ENCODE measurements at regions not wholly inside any gene's neighbourhood (a gene's known extent, or its start where the extent isn't known, plus 50 kb on each side); places are given as distances from the start of the nearest gene placed in this dataset.

GRCh38 chr9:124179196-124180071, 78.3 kb upstream of the NEK6 start:
- DNase-seq (ENCODE audit: low read depth, low spot score) (no peak), FAIRE-seq (no peak)
- Histone ChIP-seq H3K4me1 (ENCODE audit: control insufficient read depth, extremely low read depth, insufficient read depth, low read length) (no peaks in the 10 kb centered on the region), H3K9me1 (replicated peaks; ENCODE audit: control insufficient read depth, extremely low read depth, insufficient read depth, low read length) (no peaks in the 10 kb centered on the region), H3K27ac (ENCODE audit: insufficient read depth, low read depth, low read length) (no peak overlapping the region), H3K9ac (replicated peaks; ENCODE audit: extremely low read depth, insufficient read depth, low read length) (no peak overlapping the region), H3K27me3 (ENCODE audit: control insufficient read depth in 2 of 2, insufficient read depth in 2 of 2, low read length in 2 of 2) (peaks cover 10 to 18% of the 10 kb centered on the region in 2 experiments), H3K79me2 (ENCODE audit: control insufficient read depth, insufficient read depth, low read length) (no peaks in the 10 kb centered on the region), H3K4me3 (replicated peaks in 1 of 3; ENCODE audit: insufficient read depth in 1 of 3, low read depth in 1 of 3, low read length in 3 of 3) (no peak overlapping the region), H3K9me3 (replicated peaks; ENCODE audit: control insufficient read depth, insufficient read depth, low read length) (no peaks in the 10 kb centered on the region), H3K36me3 (ENCODE audit: control insufficient read depth in 2 of 2, extremely low read depth in 1 of 2, insufficient read depth in 2 of 2, low read length in 2 of 2) (no peaks in the 10 kb centered on the region), H2AFZ (ENCODE audit: low read depth, low read length) (no peak overlapping the region), H3K4me2 (ENCODE audit: insufficient read depth, low read length) (no peak overlapping the region), H4K20me1 (replicated peaks; ENCODE audit: control insufficient read depth, extremely low read depth, insufficient read depth, low read length) (no peaks in the 10 kb centered on the region)
- ChIA-PET POLR2A (no interaction called here), CTCF (interaction anchor here (1.4 kb wide), 1 partner anchor 46 kb away, joined by 3 read pairs; no protein-coding TSS in a partner anchor)
- dilution Hi-C loops (cut with MboI; ENCODE audit: extremely low pct_ligation_motif_present, low sequenced_read_pairs) (no loop called here), intact Hi-C loops (cut with micrococcal nuclease) (no loop called here)
- no TSS peak for BruUV-seq (replicated peaks)
- TF ChIP-seq POLR2AphosphoS5 (IDR thresholded peaks at IDR 0.05; ENCODE audit: insufficient read depth, low read depth, low read length): no peak
- no peak for TF ChIP-seq GATA2 (IDR thresholded peaks at IDR 0.05; ENCODE audit: insufficient read depth, insufficient read length, low read depth, low read length)

- H2AFZ ChIP-seq (ENCODE audit: low read depth, low read length): no peak overlapping the region
- no peak overlapping the region for H3K27ac ChIP-seq (ENCODE audit: insufficient read depth, low read depth, low read length)
- no peaks in the 10 kb centered on the region for H4K20me1 ChIP-seq (replicated peaks; ENCODE audit: control insufficient read depth, extremely low read depth, insufficient read depth, low read length)
- ChIA-PET POLR2A (no interaction called here), CTCF (interaction anchor here (1.4 to 1.6 kb wide), 2 partner anchors 17 to 47 kb away, joined by 3 to 5 read pairs; no protein-coding TSS in a partner anchor)
- peak; percentile 22 for DNase-seq (ENCODE audit: low read depth, low spot score)
- FAIRE-seq: no peak
- no peaks in the 10 kb centered on the region for H3K79me2 ChIP-seq (ENCODE audit: control insufficient read depth, insufficient read depth, low read length)
- H3K27me3 ChIP-seq (ENCODE audit: control insufficient read depth in 2 of 2, insufficient read depth in 2 of 2, low read length in 2 of 2): peaks cover 14 to 23% of the 10 kb centered on the region in 2 experiments
- H3K36me3 ChIP-seq (ENCODE audit: control insufficient read depth in 2 of 2, extremely low read depth in 1 of 2, insufficient read depth in 2 of 2, low read length in 2 of 2): no peaks in the 10 kb centered on the region
- H3K9me3 ChIP-seq (replicated peaks; ENCODE audit: control insufficient read depth, insufficient read depth, low read length): no peaks in the 10 kb centered on the region
- H3K9me1 ChIP-seq (replicated peaks; ENCODE audit: control insufficient read depth, extremely low read depth, insufficient read depth, low read length): no peaks in the 10 kb centered on the region
- no peak overlapping the region for H3K9ac ChIP-seq (replicated peaks; ENCODE audit: extremely low read depth, insufficient read depth, low read length)
- no peaks in the 10 kb centered on the region for H3K4me1 ChIP-seq (ENCODE audit: control insufficient read depth, extremely low read depth, insufficient read depth, low read length)
- H3K4me2 ChIP-seq (ENCODE audit: insufficient read depth, low read length): no peak overlapping the region
- dilution Hi-C loops (cut with MboI; ENCODE audit: extremely low pct_ligation_motif_present, low sequenced_read_pairs): no loop called here
- H3K4me3 ChIP-seq (replicated peaks in 1 of 3; ENCODE audit: insufficient read depth in 1 of 3, low read depth in 1 of 3, low read length in 3 of 3): no peak overlapping the region
- TF ChIP-seq FOS (IDR thresholded peaks at IDR 0.05; ENCODE audit: borderline replicate concordance, insufficient read depth, low read length) (no peak), POLR2A (IDR thresholded peaks at IDR 0.05; ENCODE audit: low read depth, low read length) (no peak), CTCF (IDR thresholded peaks at IDR 0.05; ENCODE audit: extremely low read depth in 1 of 2, insufficient read depth in 1 of 2, low read depth in 1 of 2, low read length in 2 of 2) (no peak), EZH2 (IDR thresholded peaks at IDR 0.05; ENCODE audit: borderline replicate concordance, low read depth, low read length, severe bottlenecking) (no peak), POLR2AphosphoS5 (IDR thresholded peaks at IDR 0.05; ENCODE audit: insufficient read depth, low read depth, low read length) (no peak), MYC (IDR thresholded peaks at IDR 0.05; ENCODE audit: low read depth, low read length) (no peak), MAX (IDR thresholded peaks at IDR 0.05; ENCODE audit: insufficient read depth, insufficient read length) (no peak), JUN (IDR thresholded peaks at IDR 0.05; ENCODE audit: borderline replicate concordance, insufficient read depth, insufficient read length, low read depth) (no peak), GATA2 (IDR thresholded peaks at IDR 0.05; ENCODE audit: insufficient read depth, insufficient read length, low read depth, low read length) (no peak)
- BruUV-seq (replicated peaks): no TSS peak
- intact Hi-C loops (cut with micrococcal nuclease): no loop called here
Measured at GRCh38 chr9:124180557-124180956, 77.2 kb upstream of the NEK6 start.
